Lung (tissue), 11 donors: ENCODE measurements at regions not wholly inside any gene's neighbourhood (a gene's known extent, or its start where the extent isn't known, plus 50 kb on each side); places are given as distances from the start of the nearest gene placed in this dataset.
A peak's percentile ranks its signal among the peaks of the same experiment; 100 is the strongest.

Experiments used
- ATAC-seq: fragments of 200-7000 bp; cut with Tn5 transposase; one replicate; pipeline ENCODE4 v1.9.1; 2020; ENCODE audit warnings: moderate number of reproducible peaks; ENCODE audit not compliant: insufficient read depth, low FRiP score
- DNase-seq, 3 donors: peaks; one replicate each; pipeline ENCODE4 v3.0.0-alpha.2; 2013 to 2017
- H3K27ac ChIP-seq, 2 donors: one replicate each; pipeline ENCODE4 v1.5.1; 2013; ENCODE audit warnings: mild to moderate bottlenecking in 2 of 2, moderate library complexity in 2 of 2, control low read depth in 1 of 2, inconsistent platforms in 1 of 2, low read depth in 1 of 2, low read length in 1 of 2
- H3K27me3 ChIP-seq, 3 donors: one replicate each; pipeline ENCODE4 v1.5.1; 2013; ENCODE audit warnings: low read length in 2 of 3; ENCODE audit not compliant: control insufficient read depth in 3 of 3, insufficient read depth in 3 of 3
- H3K36me3 ChIP-seq, 4 donors: one replicate each; pipeline ENCODE4 v1.5.1; 2013; ENCODE audit warnings: low read length in 4 of 4, mild to moderate bottlenecking in 1 of 4, moderate library complexity in 1 of 4; ENCODE audit not compliant: control insufficient read depth in 4 of 4, insufficient read depth in 4 of 4
- H3K4me1 ChIP-seq, 5 donors: one replicate each; pipeline ENCODE4 v1.5.1; 2013; ENCODE audit warnings: low read length in 5 of 5, mild to moderate bottlenecking in 2 of 5, moderate library complexity in 1 of 5; ENCODE audit not compliant: control insufficient read depth in 5 of 5, insufficient read depth in 5 of 5
- H3K4me3 ChIP-seq: one replicate; pipeline ENCODE4 v1.5.1; 2013; ENCODE audit warnings: mild to moderate bottlenecking, control low read depth, moderate library complexity
- H3K9ac ChIP-seq, 2 donors: one replicate each; pipeline ENCODE4 v1.5.1; 2013; ENCODE audit warnings: low read length in 2 of 2, control low read depth in 1 of 2; ENCODE audit not compliant: insufficient read depth in 1 of 2
- H3K9me3 ChIP-seq, 4 donors: one replicate each; pipeline ENCODE4 v1.5.1; 2013; ENCODE audit warnings: low read length in 3 of 4, mild to moderate bottlenecking in 1 of 4, moderate library complexity in 1 of 4; ENCODE audit not compliant: control insufficient read depth in 4 of 4, insufficient read depth in 3 of 4
- CTCF ChIP-seq: IDR thresholded peaks from 2 replicates; pipeline ENCODE4 v1.5.1; 2012; ENCODE audit warnings: mild to moderate bottlenecking; ENCODE audit errors: control extremely low read depth, extremely low read depth
- WGBS, 2 donors: extraction: QIAGEN DNeasy Blood & Tissue Kit; methylation state at CpG; one replicate each; pipeline ENCODE4 v1.1.7; 2013; 5-methylcytosine and 5-hydroxymethylcytosine counted together
- donor health status: control.
- donor health status: control.
- donor health status: Bipolar disorder and iron deficiency.
- donor health status: healthy.
- donor health status: DM: yes; HTN: yes; CAD: no.

GRCh38 chr13:83508771-83509301 is 373.4 kb downstream of the SLITRK1 start:
- H3K4me3 ChIP-seq = no peak overlapping the region
- DNase-seq = peak in 2 of 3 donors; percentile 54 to 66
- H3K36me3 ChIP-seq = no peaks in the 10 kb centered on the region
- H3K27ac ChIP-seq = no peak overlapping the region
- no peaks in the 10 kb centered on the region for H3K27me3 ChIP-seq
- no peak overlapping the region for H3K9ac ChIP-seq
- 51 to 68% methylated on average over 1 of the region's 1 CpG for WGBS, 2 donors
- peaks cover 0 to 7% (median 0%) of the 10 kb centered on the region in 5 donors for H3K4me1 ChIP-seq
- TF ChIP-seq CTCF = no peak
- H3K9me3 ChIP-seq = no peaks in the 10 kb centered on the region
- no peak for ATAC-seq

GRCh38 chr13:83503424-83503823 is 378.9 kb downstream of the SLITRK1 start:
- no peaks in the 10 kb centered on the region for H3K27me3 ChIP-seq
- no peak for TF ChIP-seq CTCF
- ATAC-seq = no peak
- H3K4me3 ChIP-seq = no peak overlapping the region
- no peak for DNase-seq
- H3K27ac ChIP-seq = no peak overlapping the region
- H3K36me3 ChIP-seq = no peaks in the 10 kb centered on the region
- WGBS, 2 donors = 58 to 76% methylated on average over 1 of the region's 1 CpG
- H3K9ac ChIP-seq = no peak overlapping the region
- H3K4me1 ChIP-seq = peaks cover 0 to 4% (median 0%) of the 10 kb centered on the region in 5 donors
- no peaks in the 10 kb centered on the region for H3K9me3 ChIP-seq

GRCh38 chr13:83499286-83499685 is 383.0 kb downstream of the SLITRK1 start:
- DNase-seq = no peak
- Histone ChIP-seq H3K9ac (no peak overlapping the region), H3K27me3 (no peaks in the 10 kb centered on the region), H3K27ac (no peak overlapping the region), H3K9me3 (no peaks in the 10 kb centered on the region), H3K4me1 (no peaks in the 10 kb centered on the region), H3K4me3 (no peak overlapping the region), H3K36me3 (no peaks in the 10 kb centered on the region)
- ATAC-seq = no peak
- TF ChIP-seq CTCF = no peak
